Fibroblast of mammary gland (primary cell): ENCODE measurements at regions not wholly inside any gene's neighbourhood (a gene's known extent, or its start where the extent isn't known, plus 50 kb on each side); places are given as distances from the start of the nearest gene placed in this dataset.
"Not testable (repeated sequence)": the region's sequence is repeated elsewhere in the genome, so short reads cannot be mapped to it uniquely, and the experiment has no call there.

Experiments
- DNase-seq: peaks from one replicate; pipeline ENCODE4 v3.0.0-alpha.2; 2010; ENCODE audit warnings: low read depth
- H3K4me3 ChIP-seq: 2 replicates; pipeline ENCODE4 v1.5.1; 2011; ENCODE audit warnings: low read depth, mild to moderate bottlenecking, low read length, moderate library complexity; ENCODE audit not compliant: control insufficient read depth
- TF ChIP-seq, protein P1 (sequence below): conservative IDR thresholded peaks from 2 replicates; pipeline ENCODE4 v1.5.1; 2011; ENCODE audit warnings: low read depth, low read length, inconsistent platforms; ENCODE audit not compliant: control insufficient read depth, insufficient read depth

DNA sequence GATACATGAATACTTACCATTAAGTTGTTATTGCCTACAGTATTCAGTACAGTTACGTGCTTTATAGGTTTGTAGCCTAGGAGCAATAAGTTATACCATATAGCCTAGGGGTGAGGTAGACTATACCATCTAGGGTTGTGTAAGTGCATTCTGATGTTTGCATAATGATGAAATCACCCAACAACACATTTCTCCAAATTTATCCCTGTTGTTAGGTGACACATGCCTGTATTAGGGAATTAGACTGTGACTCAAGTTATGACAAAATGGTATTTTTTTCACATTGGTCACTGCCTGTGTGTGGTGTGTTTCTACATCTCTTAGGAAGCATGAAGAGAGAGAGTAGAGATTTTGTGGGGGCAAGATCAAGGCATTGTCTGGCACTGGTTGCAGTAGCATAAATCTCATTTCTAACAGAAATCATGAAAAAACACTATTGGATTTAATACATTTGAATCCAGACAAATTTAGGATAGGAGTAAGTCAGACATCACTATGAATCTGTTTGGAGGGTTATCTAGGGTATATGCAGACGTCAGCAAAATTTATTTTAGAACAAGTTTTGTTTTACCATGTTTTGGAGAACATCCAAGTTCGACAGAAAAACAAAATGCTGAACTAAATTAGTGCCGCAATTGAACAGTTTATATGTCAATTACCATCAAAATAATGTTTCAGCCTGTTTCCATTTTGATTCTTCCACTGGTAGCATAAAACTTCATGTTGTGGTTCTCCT is 332.1 kb downstream of the LMO7 start:
- TF ChIP-seq, protein P1, sequence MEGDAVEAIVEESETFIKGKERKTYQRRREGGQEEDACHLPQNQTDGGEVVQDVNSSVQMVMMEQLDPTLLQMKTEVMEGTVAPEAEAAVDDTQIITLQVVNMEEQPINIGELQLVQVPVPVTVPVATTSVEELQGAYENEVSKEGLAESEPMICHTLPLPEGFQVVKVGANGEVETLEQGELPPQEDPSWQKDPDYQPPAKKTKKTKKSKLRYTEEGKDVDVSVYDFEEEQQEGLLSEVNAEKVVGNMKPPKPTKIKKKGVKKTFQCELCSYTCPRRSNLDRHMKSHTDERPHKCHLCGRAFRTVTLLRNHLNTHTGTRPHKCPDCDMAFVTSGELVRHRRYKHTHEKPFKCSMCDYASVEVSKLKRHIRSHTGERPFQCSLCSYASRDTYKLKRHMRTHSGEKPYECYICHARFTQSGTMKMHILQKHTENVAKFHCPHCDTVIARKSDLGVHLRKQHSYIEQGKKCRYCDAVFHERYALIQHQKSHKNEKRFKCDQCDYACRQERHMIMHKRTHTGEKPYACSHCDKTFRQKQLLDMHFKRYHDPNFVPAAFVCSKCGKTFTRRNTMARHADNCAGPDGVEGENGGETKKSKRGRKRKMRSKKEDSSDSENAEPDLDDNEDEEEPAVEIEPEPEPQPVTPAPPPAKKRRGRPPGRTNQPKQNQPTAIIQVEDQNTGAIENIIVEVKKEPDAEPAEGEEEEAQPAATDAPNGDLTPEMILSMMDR: no peak
- H3K4me3 ChIP-seq: no peak overlapping the region
- peak; percentile 66 for DNase-seq

- no peak overlapping the region for H3K4me3 ChIP-seq
- DNase-seq: peak; percentile 5
- TF ChIP-seq, protein P1: no peak
These were observed 327.2 kb downstream of the LMO7 start for GRCh38 chr13:75963302-75963701.

DNA sequence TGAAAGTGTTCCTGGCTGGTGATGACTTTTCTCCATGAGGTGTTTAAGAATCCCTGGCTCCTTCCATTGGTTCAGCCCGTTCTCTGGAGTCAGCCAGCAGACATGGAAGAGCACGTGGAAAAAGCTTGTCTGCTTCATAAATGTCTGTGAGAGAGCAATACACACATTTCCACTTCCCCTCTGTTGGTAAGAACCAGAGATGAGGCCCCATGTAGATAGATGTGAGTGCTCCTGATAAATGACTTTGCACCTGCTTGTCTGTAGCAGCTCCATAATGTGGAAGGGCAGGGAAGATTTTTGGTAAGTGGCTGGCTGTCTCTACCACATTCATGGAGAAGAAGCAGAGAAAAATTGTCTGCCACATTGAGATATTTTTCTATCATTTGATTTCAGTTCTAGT is 325.8 kb downstream of the LMO7 start:
- DNase-seq: no peak
- no peak overlapping the region for H3K4me3 ChIP-seq
- TF ChIP-seq, protein P1: no peak

DNA sequence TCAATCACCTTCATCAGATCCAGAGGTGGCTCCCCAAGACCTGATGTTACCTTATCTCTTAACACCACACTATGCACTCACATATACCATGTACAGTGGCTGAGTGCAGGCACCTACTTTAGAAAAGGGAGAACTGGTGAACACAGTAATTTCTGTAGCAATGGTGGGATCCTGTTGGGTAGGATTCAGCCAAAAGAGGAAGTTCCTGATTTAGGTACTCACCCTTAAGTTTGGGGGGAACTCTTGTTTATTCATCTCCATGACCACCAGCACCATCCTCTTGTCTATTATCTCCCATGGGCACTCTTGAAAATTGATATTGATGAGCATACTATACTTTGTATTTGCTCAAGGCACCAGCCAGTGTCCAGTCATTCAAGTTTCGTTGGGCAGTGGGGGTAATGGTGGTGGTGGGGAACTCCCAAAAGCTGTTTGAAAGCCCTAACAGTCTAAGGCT is 324.4 kb downstream of the LMO7 start:
- H3K4me3 ChIP-seq: no peak overlapping the region
- TF ChIP-seq, protein P1: no peak
- DNase-seq: no peak

- no peak for DNase-seq
- H3K4me3 ChIP-seq: no peak overlapping the region
- TF ChIP-seq, protein P1: no peak
These were observed 323.8 kb downstream of the LMO7 start for GRCh38 chr13:75959861-75960481.

- not testable (repeated sequence) for DNase-seq, H3K4me3 ChIP-seq
These were observed 317.5 kb downstream of the LMO7 start for GRCh38 chr13:75953589-75953988.

DNA sequence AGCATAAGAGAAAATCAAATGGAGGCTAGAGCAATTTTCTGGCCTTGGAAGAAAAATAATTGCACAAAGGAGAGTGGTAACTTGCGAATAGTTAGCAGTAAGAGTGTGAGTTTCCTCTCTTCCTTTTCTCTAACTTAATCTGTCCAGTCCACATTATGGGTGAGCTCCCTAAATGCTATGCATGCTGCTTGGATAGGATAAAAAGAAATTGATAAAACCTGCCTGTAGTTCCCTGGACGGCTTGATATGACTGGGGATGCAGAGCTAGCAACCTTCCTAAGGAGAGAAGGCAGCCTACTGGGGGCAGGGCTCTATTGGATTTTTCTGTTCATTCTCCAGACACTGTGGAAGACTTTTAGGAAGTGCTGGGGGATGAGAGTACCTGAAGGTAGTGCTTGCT is 311.3 kb downstream of the LMO7 start:
- no peak for DNase-seq
- TF ChIP-seq, protein P1: no peak
- H3K4me3 ChIP-seq: no peak overlapping the region
